ENCODE measurements at regions not wholly inside any gene's neighbourhood (a gene's known extent, or its start where the extent isn't known, plus 50 kb on each side); places are given as distances from the start of the nearest gene placed in this dataset.

DNA sequence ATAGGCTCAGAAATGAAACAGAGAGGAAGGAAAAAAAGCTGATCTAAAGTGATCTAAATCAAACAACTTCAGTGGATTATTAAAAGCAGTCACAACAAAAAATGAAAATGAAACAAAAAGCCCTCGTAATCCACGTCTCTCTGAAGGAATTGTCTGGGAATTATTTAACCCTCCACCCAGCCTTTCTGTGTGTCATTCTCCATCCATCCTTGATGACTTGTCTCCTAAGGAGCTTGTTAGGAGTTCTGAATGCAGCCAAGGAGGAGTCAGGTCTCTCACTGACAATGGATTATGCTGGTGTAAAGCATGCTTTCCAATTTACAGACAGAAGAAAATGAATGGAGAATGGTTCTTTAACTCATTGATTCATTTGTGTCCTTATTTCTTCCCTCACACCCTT lies 359.3 kb upstream of the RUNX1 start:
- TF ChIP-seq, protein P1, sequence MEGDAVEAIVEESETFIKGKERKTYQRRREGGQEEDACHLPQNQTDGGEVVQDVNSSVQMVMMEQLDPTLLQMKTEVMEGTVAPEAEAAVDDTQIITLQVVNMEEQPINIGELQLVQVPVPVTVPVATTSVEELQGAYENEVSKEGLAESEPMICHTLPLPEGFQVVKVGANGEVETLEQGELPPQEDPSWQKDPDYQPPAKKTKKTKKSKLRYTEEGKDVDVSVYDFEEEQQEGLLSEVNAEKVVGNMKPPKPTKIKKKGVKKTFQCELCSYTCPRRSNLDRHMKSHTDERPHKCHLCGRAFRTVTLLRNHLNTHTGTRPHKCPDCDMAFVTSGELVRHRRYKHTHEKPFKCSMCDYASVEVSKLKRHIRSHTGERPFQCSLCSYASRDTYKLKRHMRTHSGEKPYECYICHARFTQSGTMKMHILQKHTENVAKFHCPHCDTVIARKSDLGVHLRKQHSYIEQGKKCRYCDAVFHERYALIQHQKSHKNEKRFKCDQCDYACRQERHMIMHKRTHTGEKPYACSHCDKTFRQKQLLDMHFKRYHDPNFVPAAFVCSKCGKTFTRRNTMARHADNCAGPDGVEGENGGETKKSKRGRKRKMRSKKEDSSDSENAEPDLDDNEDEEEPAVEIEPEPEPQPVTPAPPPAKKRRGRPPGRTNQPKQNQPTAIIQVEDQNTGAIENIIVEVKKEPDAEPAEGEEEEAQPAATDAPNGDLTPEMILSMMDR (IDR thresholded peaks at IDR 0.05; ENCODE audit: extremely low read depth in 1 of 2, insufficient read depth in 1 of 2, low read depth in 1 of 2, low read length in 2 of 2), result no peak
- TF ChIP-seq POLR2AphosphoS5 (IDR thresholded peaks at IDR 0.05; ENCODE audit: insufficient read depth, low read depth, low read length) (no peak), EZH2 (IDR thresholded peaks at IDR 0.05; ENCODE audit: borderline replicate concordance, low read depth, low read length, severe bottlenecking) (no peak)
- TF ChIP-seq, protein P2, sequence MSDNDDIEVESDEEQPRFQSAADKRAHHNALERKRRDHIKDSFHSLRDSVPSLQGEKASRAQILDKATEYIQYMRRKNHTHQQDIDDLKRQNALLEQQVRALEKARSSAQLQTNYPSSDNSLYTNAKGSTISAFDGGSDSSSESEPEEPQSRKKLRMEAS (IDR thresholded peaks at IDR 0.05; ENCODE audit: insufficient read depth, insufficient read length), result no peak

Measured in endothelial cell of umbilical vein (primary cell).